WTC11 (cell line): ENCODE measurements at regions not wholly inside any gene's neighbourhood (a gene's known extent, or its start where the extent isn't known, plus 50 kb on each side); places are given as distances from the start of the nearest gene placed in this dataset.

Experiments
- ATF6 ChIP-seq: sonication (generic); formaldehyde crosslinking; IDR thresholded peaks from 2 replicates; pipeline ENCODE4 v1.8.1; 2023; ENCODE audit warnings: mild to moderate bottlenecking, missing genetic modification reagents
- CREB1 ChIP-seq: sonication (generic); formaldehyde crosslinking; IDR thresholded peaks from 2 replicates; pipeline ENCODE4 v1.8.0; 2023; ENCODE audit warnings: mild to moderate bottlenecking, missing genetic modification reagents
- CTCF ChIP-seq: fragments of 200-600 bp; IDR thresholded peaks from 2 replicates; pipeline ENCODE4 v1.8.0; 2022; ENCODE audit warnings: antibody characterized with exemption
- ETV6 ChIP-seq: sonication (generic); formaldehyde crosslinking; IDR thresholded peaks from 2 replicates; pipeline ENCODE4 v1.8.1; 2022; ENCODE audit warnings: mild to moderate bottlenecking, missing genetic modification reagents
- MAX ChIP-seq: sonication (generic); formaldehyde crosslinking; IDR thresholded peaks from 2 replicates; pipeline ENCODE4 v1.8.0; 2022; ENCODE audit warnings: mild to moderate bottlenecking, missing genetic modification reagents
- SP1 ChIP-seq: sonication (generic); formaldehyde crosslinking; conservative IDR thresholded peaks from 2 replicates; pipeline ENCODE4 v1.8.1; 2022; ENCODE audit warnings: missing genetic modification reagents
- USF1 ChIP-seq: sonication (generic); formaldehyde crosslinking; IDR thresholded peaks from 2 replicates; pipeline ENCODE4 v1.8.0; 2022; ENCODE audit warnings: mild to moderate bottlenecking, missing genetic modification reagents
- ZNF512 ChIP-seq: sonication (generic); formaldehyde crosslinking; IDR thresholded peaks from 2 replicates; pipeline ENCODE4 v1.8.1; 2022; ENCODE audit warnings: missing genetic modification reagents, borderline replicate concordance

- TF ChIP-seq ATF6 (CRISPR knock-in tag) (no peak), ZNF512 (no peak), CTCF (no peak), MAX (CRISPR knock-in tag) (no peak), SP1 (CRISPR knock-in tag) (no peak), ETV6 (CRISPR knock-in tag) (no peak), USF1 (CRISPR knock-in tag) (no peak), CREB1 (CRISPR knock-in tag) (no peak)
These were observed 216.1 kb upstream of the ADRA1D start for GRCh38 chr20:4465212-4465611.
